IMR-90 (cell line): ENCODE measurements at regions not wholly inside any gene's neighbourhood (a gene's known extent, or its start where the extent isn't known, plus 50 kb on each side); places are given as distances from the start of the nearest gene placed in this dataset.

Experiments
- ATAC-seq: fragments of 200-7000 bp; cut with Tn5 transposase; 2 replicates; pipeline ENCODE4 v1.9.1; 2020; ENCODE audit warnings: low read depth, mild to moderate bottlenecking, moderate library complexity
- BruUV-seq: library from RNA; stranded (reverse); fragments of 400-500 nt; replicated peaks from 2 replicates; lab custom pipeline; 2021; lab: Mats Ljungman, UMichigan
- CTCF ChIA-PET: fragments of 300-600 bp; formaldehyde crosslinking; extraction: SDS; loops from one replicate; lab custom pipeline; 2021; ENCODE audit warnings: antibody characterized with exemption; lab: Yijun Ruan, JAX
- POLR2A ChIA-PET: fragments of 300-600 bp; sonication (Branson Sonifier 250); formaldehyde crosslinking; loops from one replicate; lab custom pipeline; 2022; ENCODE audit warnings: antibody characterized with exemption; ENCODE audit not compliant: unreplicated experiment; lab: Charles Lee
- DNase-seq: peaks from one replicate; pipeline ENCODE4 v3.0.0; 2013
- H2AFZ ChIP-seq: replicated peaks from 2 replicates; pipeline ENCODE3; 2013; ENCODE audit warnings: low read length, mild to moderate bottlenecking; ENCODE audit not compliant: poor library complexity
- H2AK5ac ChIP-seq: 2 replicates; pipeline ENCODE4 v1.6.1; 2013; ENCODE audit warnings: low read depth, low read length, inconsistent platforms
- H2AK9ac ChIP-seq: replicated peaks from 2 replicates; pipeline ENCODE3; 2013; ENCODE audit warnings: mild to moderate bottlenecking, low read depth, low read length, moderate library complexity; ENCODE audit not compliant: poor library complexity
- H2BK120ac ChIP-seq: 2 replicates; pipeline ENCODE4 v1.6.1; 2013; ENCODE audit warnings: low read depth, low read length, inconsistent platforms
- H2BK15ac ChIP-seq: 3 replicates; pipeline ENCODE4 v1.6.1; 2013; ENCODE audit warnings: low read depth, low read length, inconsistent platforms
- H2BK20ac ChIP-seq: 2 replicates; pipeline ENCODE4 v1.6.1; 2013; ENCODE audit warnings: low read depth, mild to moderate bottlenecking, inconsistent platforms, low read length, moderate library complexity
- H2BK5ac ChIP-seq: 2 replicates; pipeline ENCODE4 v1.6.1; 2013; ENCODE audit warnings: mild to moderate bottlenecking, low read depth, low read length, inconsistent platforms; ENCODE audit not compliant: poor library complexity, severe bottlenecking
- H3K14ac ChIP-seq: replicated peaks from 2 replicates; pipeline ENCODE4 v1.6.1; 2013; ENCODE audit warnings: low read depth, low read length, inconsistent platforms
- H3K18ac ChIP-seq: 2 replicates; pipeline ENCODE4 v1.6.1; 2013; ENCODE audit warnings: low read depth, low read length, control low read depth
- H3K23ac ChIP-seq: 2 replicates; pipeline ENCODE4 v1.6.1; 2013; ENCODE audit warnings: low read depth, low read length, inconsistent platforms
- H3K27ac ChIP-seq: 2 replicates; pipeline ENCODE4 v1.5.1; 2013; ENCODE audit warnings: mild to moderate bottlenecking, control low read depth, low read length; ENCODE audit not compliant: insufficient read depth
- H3K27me3 ChIP-seq: 2 replicates; pipeline ENCODE4 v1.6.1; 2013; ENCODE audit warnings: low read length; ENCODE audit not compliant: control insufficient read depth, insufficient read depth
- H3K36me3 ChIP-seq: 2 replicates; pipeline ENCODE4 v1.6.1; 2013; ENCODE audit warnings: low read length, mixed read lengths; ENCODE audit not compliant: control insufficient read depth, insufficient read depth
- H3K4ac ChIP-seq: 2 replicates; pipeline ENCODE4 v1.6.1; 2013; ENCODE audit warnings: low read depth, low read length, inconsistent platforms
- H3K4me1 ChIP-seq: 2 replicates; pipeline ENCODE4 v1.6.1; 2013; ENCODE audit warnings: low read length, mixed read lengths; ENCODE audit not compliant: control insufficient read depth, insufficient read depth
- H3K4me2 ChIP-seq: 2 replicates; pipeline ENCODE4 v1.6.1; 2013; ENCODE audit warnings: low read depth, mild to moderate bottlenecking, control low read depth, low read length, moderate library complexity
- H3K4me3 ChIP-seq: 2 replicates; pipeline ENCODE4 v1.5.1; 2013; ENCODE audit warnings: low read depth, mild to moderate bottlenecking, control low read depth, low read length, moderate library complexity; ENCODE audit not compliant: insufficient read depth
- H3K56ac ChIP-seq: 2 replicates; pipeline ENCODE4 v1.6.1; 2013; ENCODE audit warnings: low read length, inconsistent platforms; ENCODE audit not compliant: insufficient read depth; ENCODE audit errors: extremely low read depth
- H3K79me1 ChIP-seq, 2 experiments: 2 replicates each; pipeline ENCODE4 v1.6.1; 2013; ENCODE audit warnings: low read length in 2 of 2, inconsistent platforms in 1 of 2, low read depth in 1 of 2
- H3K9ac ChIP-seq: 2 replicates; pipeline ENCODE4 v1.6.1; 2013; ENCODE audit warnings: low read depth, low read length, control low read depth
- H3K9me1 ChIP-seq: 2 replicates; pipeline ENCODE4 v1.6.1; 2013; ENCODE audit warnings: low read length, inconsistent platforms; ENCODE audit not compliant: insufficient read depth
- H3K9me3 ChIP-seq: 2 replicates; pipeline ENCODE4 v1.6.1; 2013; ENCODE audit warnings: low read length; ENCODE audit not compliant: control insufficient read depth, insufficient read depth
- H4K20me1 ChIP-seq: 2 replicates; pipeline ENCODE4 v1.6.1; 2013; ENCODE audit warnings: low read length, inconsistent platforms; ENCODE audit not compliant: insufficient read depth
- H4K5ac ChIP-seq: 2 replicates; pipeline ENCODE4 v1.6.1; 2013; ENCODE audit warnings: mild to moderate bottlenecking, low read depth, low read length, control low read depth
- H4K8ac ChIP-seq, 2 experiments: 2 replicates each; pipeline ENCODE4 v1.6.1; 2013; ENCODE audit warnings: low read depth in 2 of 2, low read length in 2 of 2, control low read depth in 1 of 2, inconsistent platforms in 1 of 2
- H4K91ac ChIP-seq: 2 replicates; pipeline ENCODE4 v1.6.1; 2013; ENCODE audit warnings: low read depth, low read length, inconsistent platforms; ENCODE audit not compliant: insufficient read depth
- CEBPB ChIP-seq: IDR thresholded peaks from 2 replicates; pipeline ENCODE4 v1.6.1; 2012; ENCODE audit warnings: low read depth, low read length, improper control_type of control experiment
- CHD1 ChIP-seq: IDR thresholded peaks from 2 replicates; pipeline ENCODE4 v1.6.1; 2012; ENCODE audit warnings: low read depth, low read length, improper control_type of control experiment
- ELK1 ChIP-seq: fragments of 150-350 bp; IDR thresholded peaks from 2 replicates; pipeline ENCODE4 v1.6.1; 2016; ENCODE audit warnings: low read depth, mild to moderate bottlenecking, low read length, moderate library complexity, borderline replicate concordance
- FOS ChIP-seq: fragments of 150-350 bp; IDR thresholded peaks from 2 replicates; pipeline ENCODE4 v1.6.1; 2016; ENCODE audit warnings: low read depth, low read length
- MAFK ChIP-seq: IDR thresholded peaks from 2 replicates; pipeline ENCODE4 v1.6.1; 2012; ENCODE audit warnings: low read depth, low read length, improper control_type of control experiment
- MAZ ChIP-seq: IDR thresholded peaks from 2 replicates; pipeline ENCODE4 v1.6.1; 2012; ENCODE audit warnings: low read depth, mild to moderate bottlenecking, low read length, improper control_type of control experiment, moderate library complexity, borderline replicate concordance
- MXI1 ChIP-seq: IDR thresholded peaks from 2 replicates; pipeline ENCODE4 v1.6.1; 2012; ENCODE audit warnings: low read depth, mild to moderate bottlenecking, low read length, moderate library complexity, borderline replicate concordance
- NFE2L2 ChIP-seq: fragments of 150-350 bp; IDR thresholded peaks from 2 replicates; pipeline ENCODE4 v1.6.1; 2016; ENCODE audit warnings: low read depth, mild to moderate bottlenecking, low read length
- POLR2A ChIP-seq: IDR thresholded peaks from 2 replicates; pipeline ENCODE4 v1.6.1; 2012; ENCODE audit warnings: mild to moderate bottlenecking, low read depth, low read length
- RCOR1 ChIP-seq: IDR thresholded peaks from 2 replicates; pipeline ENCODE4 v1.6.1; 2012; ENCODE audit warnings: mild to moderate bottlenecking, low read length, improper control_type of control experiment; ENCODE audit not compliant: insufficient replicate concordance
- SMC3 ChIP-seq: fragments of 150-350 bp; IDR thresholded peaks from 2 replicates; pipeline ENCODE4 v1.6.1; 2016; ENCODE audit warnings: low read depth, mild to moderate bottlenecking, antibody characterized with exemption, low read length, moderate library complexity
- WGBS, 2 experiments: methylation state at CpG; one replicate each; pipeline versions ENCODE4 v1.1.5 to v1.1.7; 2013; ENCODE audit warnings: missing lambda C conversion rate in 2 of 2; ENCODE audit not compliant: insufficient read length in 1 of 2; ENCODE audit errors: extremely low coverage in 2 of 2; 5-methylcytosine and 5-hydroxymethylcytosine counted together
- dilution Hi-C: fragments of 300-500 bp; cut with HindIII; formaldehyde crosslinking; loops from one replicate; pipeline ENCODE4 v1.14.3; 2018; ENCODE audit warnings: low sequenced_read_pairs; ENCODE audit not compliant: unreplicated experiment
- in situ Hi-C: fragments of 300-500 bp; cut with MboI; formaldehyde crosslinking; loops from 3 replicates; pipeline ENCODE4 v1.14.3; 2019; ENCODE audit warnings: low sequenced_read_pairs, inconsistent platforms, mixed read lengths
- intact Hi-C: fragments of 100-400 bp; cut with micrococcal nuclease; formaldehyde crosslinking; loops from 2 replicates; pipeline ENCODE4 v1.10.0; 2022
- TF ChIP-seq, protein P1 (sequence below): conservative IDR thresholded peaks from 2 replicates; pipeline ENCODE4 v1.5.1; 2012; ENCODE audit warnings: mild to moderate bottlenecking, low read depth, low read length, improper control_type of control experiment
- TF ChIP-seq, protein P2 (sequence below): fragments of 150-350 bp; IDR thresholded peaks from 2 replicates; pipeline ENCODE4 v1.6.1; 2017; ENCODE audit warnings: mild to moderate bottlenecking, antibody characterized with exemption, low read length, low read depth

GRCh38 chr5:109573256-109573655, 116.5 kb upstream of the MAN2A1 start:
- H2BK120ac ChIP-seq: no peak overlapping the region
- BruUV-seq: no TSS peak
- no peak overlapping the region for H2BK15ac ChIP-seq
- DNase-seq: no peak
- no peak for ATAC-seq
- TF ChIP-seq MAZ: no peak
- TF ChIP-seq, protein P1, sequence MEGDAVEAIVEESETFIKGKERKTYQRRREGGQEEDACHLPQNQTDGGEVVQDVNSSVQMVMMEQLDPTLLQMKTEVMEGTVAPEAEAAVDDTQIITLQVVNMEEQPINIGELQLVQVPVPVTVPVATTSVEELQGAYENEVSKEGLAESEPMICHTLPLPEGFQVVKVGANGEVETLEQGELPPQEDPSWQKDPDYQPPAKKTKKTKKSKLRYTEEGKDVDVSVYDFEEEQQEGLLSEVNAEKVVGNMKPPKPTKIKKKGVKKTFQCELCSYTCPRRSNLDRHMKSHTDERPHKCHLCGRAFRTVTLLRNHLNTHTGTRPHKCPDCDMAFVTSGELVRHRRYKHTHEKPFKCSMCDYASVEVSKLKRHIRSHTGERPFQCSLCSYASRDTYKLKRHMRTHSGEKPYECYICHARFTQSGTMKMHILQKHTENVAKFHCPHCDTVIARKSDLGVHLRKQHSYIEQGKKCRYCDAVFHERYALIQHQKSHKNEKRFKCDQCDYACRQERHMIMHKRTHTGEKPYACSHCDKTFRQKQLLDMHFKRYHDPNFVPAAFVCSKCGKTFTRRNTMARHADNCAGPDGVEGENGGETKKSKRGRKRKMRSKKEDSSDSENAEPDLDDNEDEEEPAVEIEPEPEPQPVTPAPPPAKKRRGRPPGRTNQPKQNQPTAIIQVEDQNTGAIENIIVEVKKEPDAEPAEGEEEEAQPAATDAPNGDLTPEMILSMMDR: no peak
- TF ChIP-seq RCOR1: no peak
- TF ChIP-seq FOS: no peak
- TF ChIP-seq, protein P2, sequence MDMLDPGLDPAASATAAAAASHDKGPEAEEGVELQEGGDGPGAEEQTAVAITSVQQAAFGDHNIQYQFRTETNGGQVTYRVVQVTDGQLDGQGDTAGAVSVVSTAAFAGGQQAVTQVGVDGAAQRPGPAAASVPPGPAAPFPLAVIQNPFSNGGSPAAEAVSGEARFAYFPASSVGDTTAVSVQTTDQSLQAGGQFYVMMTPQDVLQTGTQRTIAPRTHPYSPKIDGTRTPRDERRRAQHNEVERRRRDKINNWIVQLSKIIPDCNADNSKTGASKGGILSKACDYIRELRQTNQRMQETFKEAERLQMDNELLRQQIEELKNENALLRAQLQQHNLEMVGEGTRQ: no peak
- no peak for TF ChIP-seq CEBPB
- no peak for TF ChIP-seq CHD1
- no peak for TF ChIP-seq NFE2L2
- TF ChIP-seq POLR2A: no peak
- no peak for TF ChIP-seq MXI1
- TF ChIP-seq SMC3: no peak
- no peak for TF ChIP-seq ELK1
- TF ChIP-seq MAFK: no peak
- in situ Hi-C loops (no loop called here), intact Hi-C loops (no loop called here), dilution Hi-C loops (no loop called here)
- no peak overlapping the region for H3K4me3 ChIP-seq
- no peaks in the 10 kb centered on the region for H3K4me1 ChIP-seq
- no peak overlapping the region for H2BK5ac ChIP-seq
- H3K23ac ChIP-seq: no peak overlapping the region
- no peak overlapping the region for H3K9ac ChIP-seq
- no peaks in the 10 kb centered on the region for H3K79me1 ChIP-seq
- no peak overlapping the region for H3K18ac ChIP-seq
- CTCF ChIA-PET: no interaction called here
- H3K14ac ChIP-seq: no peak overlapping the region
- no peak overlapping the region for H4K5ac ChIP-seq
- no peak overlapping the region for H3K4ac ChIP-seq
- no peak overlapping the region for H3K56ac ChIP-seq
- no peak overlapping the region for H2AFZ ChIP-seq
- POLR2A ChIA-PET: no interaction called here
- no peak overlapping the region for H2AK5ac ChIP-seq
- no peak overlapping the region for H3K27ac ChIP-seq
- no peak overlapping the region for H4K8ac ChIP-seq
- no peaks in the 10 kb centered on the region for H3K9me3 ChIP-seq
- H2BK20ac ChIP-seq: no peak overlapping the region
- no peak overlapping the region for H4K91ac ChIP-seq
- H4K20me1 ChIP-seq: no peaks in the 10 kb centered on the region
- no peaks in the 10 kb centered on the region for H3K9me1 ChIP-seq
- 94% methylated on average over 2 of the region's 4 CpGs; no CpG with 5 or more reads in 1 of the 2 experiments for WGBS, 2 experiments
- H3K36me3 ChIP-seq: no peaks in the 10 kb centered on the region
- H2AK9ac ChIP-seq: no peak overlapping the region
- no peak overlapping the region for H3K4me2 ChIP-seq
- no peaks in the 10 kb centered on the region for H3K27me3 ChIP-seq
